ENCODE measurements at regions not wholly inside any gene's neighbourhood (a gene's known extent, or its start where the extent isn't known, plus 50 kb on each side); places are given as distances from the start of the nearest gene placed in this dataset.
A peak's percentile ranks its signal among the peaks of the same experiment; 100 is the strongest.

DNA sequence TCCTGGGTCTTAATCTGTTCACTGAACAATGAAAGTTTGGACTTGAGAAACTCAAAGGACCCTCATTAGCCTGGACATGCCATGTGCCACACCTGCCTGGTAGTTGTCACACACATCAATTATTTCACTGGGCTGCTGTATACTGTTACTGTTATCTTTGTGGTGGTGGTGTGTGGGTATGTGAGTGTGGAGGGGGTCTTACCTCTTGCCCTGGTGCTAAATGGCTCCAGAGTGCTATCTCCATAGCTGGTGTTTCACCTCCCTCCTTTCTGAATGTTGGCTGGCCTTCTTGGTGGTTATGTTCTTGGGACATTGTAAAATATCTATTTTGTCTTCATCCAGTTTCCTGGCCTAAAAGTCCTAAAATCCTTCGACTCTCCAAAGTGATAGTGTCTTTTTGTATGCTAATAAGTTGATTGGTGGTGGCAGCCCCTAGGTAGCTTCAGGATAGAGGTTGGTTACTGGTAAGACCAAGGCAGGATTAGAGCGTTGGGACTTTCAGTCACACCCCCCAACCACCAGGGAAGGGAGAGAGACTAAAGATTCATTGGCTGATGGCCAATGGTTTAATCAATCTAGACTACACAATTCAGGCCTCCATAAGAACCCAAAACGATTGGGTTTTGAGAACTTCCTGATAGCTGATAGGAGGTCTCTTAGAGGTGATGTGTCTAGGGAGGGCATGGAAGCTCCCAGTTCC lies 328.1 kb downstream of the MYCN start:
- DNase-seq: no peak

DNA sequence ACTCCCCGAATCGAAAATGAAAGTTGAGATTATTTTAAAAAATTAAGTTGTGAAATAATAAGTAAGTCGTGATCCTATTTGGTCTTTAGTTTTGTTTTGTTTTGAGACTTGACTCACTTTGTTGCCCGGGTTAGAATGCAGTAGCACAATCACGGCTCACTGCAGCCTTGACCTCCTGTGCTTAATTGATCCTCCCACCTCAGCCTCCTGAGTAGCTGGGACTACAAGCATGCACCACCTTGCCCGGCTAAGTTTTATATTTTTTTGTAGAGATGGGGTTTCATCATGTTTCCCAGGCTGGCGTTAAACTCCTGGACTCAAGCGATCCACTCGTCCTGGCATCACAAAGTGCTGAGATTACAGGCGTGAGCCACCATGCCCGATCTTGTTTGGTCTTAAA lies 326.2 kb downstream of the MYCN start:
- no peak for DNase-seq

DNA sequence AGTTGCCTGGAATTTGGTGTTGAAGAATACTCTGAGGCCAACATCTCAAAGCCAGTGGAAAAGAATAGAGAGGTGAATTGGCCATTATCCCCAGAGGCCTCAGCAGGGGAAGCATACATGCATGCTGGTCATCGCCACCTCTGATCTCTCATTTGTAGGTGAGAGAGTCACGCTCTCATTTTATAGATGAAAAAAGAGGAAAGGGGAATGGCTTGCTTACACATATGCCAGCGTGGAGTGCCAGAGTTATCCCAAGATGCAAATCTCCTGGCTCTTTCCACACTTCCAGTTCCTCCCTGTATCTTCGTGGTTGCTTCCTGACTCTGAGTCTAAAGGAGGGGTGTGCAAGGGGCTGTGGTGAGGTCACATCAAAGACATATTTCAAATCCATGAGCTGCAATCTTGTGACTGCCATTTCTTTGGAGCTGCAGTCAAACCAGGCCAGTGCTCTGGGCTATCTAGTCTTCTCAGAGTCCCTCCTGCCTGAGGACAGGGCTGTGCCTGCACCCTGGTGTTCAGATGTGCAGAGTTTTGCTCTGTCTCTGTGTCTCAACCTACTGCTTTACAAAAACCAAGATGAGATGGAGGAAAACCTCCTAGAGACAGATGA lies 324.7 kb downstream of the MYCN start:
- no peak for DNase-seq

DNA sequence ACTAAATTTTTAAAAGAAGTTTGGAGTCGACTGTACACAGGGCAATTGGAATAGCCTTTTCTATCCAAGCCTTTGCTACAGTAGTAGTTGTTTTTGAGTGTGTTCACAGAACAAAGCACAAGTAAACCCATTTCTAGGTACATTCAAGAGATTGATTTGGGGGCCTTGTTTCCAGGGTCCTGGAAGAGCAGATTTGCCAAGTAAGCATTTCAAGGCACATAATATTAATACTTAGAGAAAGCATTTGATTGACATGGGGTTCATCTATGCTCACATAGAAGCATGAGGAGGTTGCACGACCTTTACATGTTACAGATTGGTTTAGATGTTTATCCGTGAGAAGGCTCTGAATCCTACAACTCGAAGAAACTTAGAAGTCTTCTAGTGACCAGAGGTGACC lies 324.1 kb downstream of the MYCN start:
- no peak for DNase-seq

DNA sequence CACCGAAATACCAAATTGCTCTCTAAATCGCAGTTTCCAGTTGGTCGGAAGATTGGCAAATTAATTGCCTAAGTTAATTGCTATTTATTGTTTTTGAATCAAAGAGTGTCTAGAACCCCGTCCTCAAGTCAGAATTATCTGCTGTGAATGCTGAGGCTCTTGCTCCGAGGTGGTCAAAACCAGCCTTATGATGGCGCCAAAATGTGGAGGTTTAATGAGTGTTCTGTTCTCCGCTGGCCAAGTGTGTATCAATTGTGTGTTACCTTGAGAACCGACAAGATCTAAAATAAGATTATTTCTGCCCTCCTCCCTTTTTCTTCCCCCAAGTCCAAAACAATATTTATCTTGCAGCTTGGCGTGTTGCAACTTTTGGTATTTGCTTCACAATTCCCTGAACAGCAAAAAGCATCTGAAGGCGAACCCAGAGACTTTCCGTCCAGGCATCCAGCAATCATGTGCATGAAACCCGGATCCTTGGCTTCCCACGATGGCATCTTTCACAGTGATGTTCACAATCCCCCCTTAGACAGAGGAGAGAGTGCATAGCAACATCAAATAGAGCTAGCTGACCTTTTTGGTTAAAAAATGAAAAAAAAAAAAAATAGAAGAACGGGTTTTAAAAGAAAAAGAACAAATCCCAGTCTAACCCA lies 323.0 kb downstream of the MYCN start:
- no peak for DNase-seq

DNA sequence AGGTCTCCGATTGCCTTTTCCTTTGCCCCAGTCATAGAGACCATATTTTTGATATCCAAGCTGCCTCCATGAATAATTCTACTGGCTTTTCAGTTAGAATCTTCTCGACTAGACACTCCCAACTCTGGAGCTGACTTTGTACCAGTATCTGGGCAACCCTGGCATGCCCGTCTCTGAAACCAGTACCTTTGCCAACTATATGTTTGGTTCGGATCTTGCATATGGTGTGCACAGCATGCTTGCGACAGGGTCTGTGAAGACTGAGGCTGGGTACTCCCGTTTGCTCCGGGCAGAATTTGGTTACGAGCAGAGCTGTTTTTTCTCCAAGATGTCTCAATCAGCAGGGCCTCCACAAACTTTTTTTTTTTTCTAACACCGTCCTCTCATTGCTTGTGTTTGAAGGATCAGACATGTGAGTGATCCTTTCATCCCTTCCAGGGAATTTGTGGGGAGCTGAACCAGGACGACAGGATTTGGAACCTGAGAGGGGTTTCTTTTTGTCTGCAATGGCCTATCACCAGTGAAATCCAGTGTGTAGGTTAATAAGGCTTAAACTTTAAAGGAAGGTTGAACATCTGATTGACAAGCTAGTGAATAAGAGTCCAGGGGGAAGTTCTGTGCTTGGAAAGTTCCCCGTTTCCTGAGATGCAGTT lies 322.3 kb downstream of the MYCN start:
- DNase-seq: no peak

DNA sequence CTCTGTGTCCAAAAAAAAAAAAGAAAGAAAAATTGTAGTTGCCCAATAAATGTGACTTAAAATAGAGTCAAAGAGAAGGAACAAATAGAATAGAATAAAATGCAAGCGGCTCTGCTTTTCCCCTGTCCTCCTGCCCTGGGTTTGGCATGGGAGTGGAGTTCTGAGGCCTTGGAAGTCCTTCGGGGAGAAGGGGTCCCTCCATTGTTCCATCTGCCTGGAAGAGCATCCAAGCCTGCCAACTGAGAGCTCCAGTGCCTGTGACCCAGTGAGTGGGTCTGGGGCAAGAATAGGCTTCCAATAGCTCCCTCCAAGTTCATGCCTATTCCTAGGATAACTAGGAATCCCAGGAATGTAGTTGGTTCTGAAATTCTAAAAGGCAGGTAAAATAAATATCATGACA lies 321.4 kb downstream of the MYCN start:
- DNase-seq: no peak

DNA sequence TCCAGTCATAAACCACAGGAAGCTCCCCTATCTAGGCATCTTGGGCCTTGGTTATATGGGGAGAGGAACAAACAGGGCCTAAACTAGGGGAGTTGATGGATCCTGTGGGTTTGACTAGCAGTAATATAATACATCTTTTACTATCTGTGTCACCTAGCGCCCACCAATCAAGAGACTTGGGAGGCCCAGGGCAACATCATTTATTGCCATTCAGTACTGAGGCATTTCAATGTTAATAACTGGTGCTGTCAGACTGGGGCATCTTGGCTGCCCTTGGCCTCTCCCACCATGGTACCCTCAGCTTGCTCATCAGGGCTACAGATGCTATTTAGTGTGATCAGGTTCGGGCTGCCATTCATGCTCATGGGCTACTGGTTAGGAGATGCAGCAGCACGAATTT lies 320.7 kb downstream of the MYCN start:
- no peak for DNase-seq

DNA sequence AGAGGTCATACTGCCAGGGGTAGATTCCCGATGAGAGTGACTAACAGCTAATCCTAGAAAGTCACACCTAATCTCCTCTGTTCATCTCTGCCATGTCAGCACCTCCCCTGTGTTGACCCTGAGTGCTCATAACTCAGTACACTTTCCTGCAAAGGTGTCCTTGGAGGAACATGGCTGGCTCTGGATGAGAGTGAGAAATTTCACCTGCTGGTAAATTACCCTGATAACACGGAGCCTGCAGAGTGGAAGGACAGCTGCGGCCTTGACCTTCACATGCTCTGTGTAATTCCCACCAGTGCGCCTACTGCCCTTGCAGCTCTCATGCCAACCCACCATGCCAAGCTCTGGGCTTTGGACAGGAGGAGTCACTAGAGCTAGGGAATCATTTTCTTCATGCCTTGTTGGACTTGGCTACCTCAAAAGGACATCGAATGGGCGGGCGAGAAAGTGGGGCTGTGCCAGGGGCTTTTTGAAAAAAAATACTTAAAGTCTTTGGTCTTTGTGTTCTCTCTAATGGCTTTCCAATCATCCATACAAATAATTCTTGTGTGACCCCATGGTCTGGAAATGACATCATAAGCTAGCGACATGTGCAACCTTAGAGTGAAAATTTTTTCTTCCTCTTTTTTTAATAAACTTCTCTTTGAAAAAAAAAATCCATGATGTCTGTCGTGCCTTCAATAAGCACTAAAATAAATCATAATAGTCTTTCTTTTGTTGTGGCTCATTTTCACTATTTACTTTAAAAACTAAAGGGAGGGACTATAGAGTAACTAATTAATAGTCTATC lies 319.9 kb downstream of the MYCN start:
- DNase-seq: no peak

DNA sequence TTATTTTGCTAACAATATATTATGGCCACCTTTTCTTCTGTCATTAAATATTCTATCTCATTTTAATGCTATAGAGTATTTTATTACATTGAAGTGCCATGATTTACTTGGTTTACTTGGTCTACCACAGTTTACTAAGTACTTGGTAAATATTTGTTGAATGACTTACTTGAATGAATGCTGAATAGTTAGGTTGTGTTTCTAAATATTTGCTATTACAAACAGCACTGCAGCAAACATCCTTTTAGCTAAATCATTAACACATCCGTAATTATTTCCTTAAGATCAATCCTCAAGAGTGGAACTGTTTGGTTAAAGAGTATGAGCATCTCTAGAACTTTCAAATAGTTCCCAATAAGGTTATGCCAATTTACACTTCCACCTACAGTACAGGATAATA lies 318.7 kb downstream of the MYCN start:
- DNase-seq: no peak

DNA sequence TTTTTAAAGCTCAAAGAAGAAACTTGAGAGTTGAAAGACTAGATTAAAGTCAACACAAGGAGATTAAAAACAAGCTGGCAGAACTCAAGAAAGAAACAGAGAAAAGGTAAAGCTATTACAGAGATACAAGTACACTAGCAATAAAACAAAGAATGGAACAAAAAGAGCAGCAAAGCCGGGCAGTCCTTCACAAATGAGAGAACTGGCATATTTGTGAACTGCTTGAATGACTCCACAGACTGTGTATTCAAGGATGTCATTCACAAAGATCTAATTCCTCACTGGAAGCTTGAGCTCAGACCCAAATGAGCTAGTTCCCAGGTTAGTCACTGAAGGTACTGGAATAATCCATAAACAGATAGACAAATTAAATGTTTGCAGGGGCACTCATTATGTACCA lies 318.0 kb downstream of the MYCN start:
- DNase-seq: no peak

DNA sequence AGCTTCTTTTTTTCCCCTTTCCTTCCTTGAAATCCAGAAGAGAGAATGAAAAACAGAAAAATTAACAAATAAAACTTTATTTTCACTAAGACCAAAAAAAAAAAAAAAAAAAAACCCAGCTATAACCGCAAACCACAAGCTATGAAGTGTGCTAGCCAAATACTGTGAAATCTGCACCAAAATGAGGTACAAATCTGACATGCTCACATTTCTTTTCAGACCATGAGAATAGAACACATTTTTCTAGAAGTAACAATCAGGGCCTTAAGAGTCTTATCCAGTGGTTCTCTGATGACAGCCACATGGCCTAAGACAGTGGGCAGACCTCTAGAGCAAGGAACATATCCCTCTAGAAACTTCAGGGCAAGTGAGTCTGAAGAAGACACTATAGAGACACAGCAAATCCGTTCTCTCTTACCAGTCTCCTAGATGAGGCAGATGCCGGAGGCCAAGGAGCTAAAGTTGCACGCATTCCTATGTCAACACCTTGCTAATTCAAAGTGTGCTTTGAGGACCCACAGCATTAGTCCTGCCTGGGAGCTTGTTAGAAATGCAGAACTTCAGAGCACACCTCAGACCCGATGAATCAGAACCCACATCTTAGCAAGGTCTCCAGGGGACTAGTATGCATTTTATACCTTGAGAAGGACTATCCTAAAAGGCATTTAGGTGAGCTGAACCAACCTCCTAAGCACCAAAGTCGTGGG lies 317.1 kb downstream of the MYCN start:
- DNase-seq: no peak

DNA sequence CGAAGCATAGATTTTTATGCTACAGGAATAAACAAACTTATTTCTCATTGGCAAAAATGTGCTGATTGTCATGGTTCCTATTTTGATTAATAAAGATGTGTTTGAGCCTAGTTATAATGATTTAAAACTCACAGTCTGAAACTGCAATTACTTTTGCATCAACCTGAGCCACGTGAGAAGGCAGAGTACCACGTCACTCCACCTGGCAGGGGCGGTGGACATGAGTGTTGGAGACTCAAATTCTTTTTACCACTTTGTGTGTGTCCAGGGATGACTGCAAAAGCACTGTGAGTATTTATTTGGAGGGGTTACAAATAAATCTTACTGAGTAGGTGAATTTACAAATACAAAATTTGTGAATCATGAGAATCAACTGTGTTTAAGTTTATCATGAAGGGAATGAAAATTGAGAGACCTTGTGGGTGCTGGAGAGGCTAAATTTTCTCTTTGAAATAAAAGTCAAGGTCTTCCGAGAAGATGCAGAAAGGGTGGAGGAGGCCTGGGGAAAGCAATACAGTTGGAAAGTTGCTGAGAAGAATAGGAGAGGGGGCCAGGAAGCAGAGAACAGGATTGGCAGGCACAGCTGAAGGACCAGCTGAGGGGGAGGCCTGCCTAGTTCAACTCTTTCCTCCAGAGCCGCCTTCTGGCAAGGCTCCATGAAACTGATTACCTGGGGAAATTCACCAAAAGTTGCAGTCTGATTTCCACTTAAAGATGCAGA lies 316.4 kb downstream of the MYCN start:
- peak; percentile 27 for DNase-seq

DNA sequence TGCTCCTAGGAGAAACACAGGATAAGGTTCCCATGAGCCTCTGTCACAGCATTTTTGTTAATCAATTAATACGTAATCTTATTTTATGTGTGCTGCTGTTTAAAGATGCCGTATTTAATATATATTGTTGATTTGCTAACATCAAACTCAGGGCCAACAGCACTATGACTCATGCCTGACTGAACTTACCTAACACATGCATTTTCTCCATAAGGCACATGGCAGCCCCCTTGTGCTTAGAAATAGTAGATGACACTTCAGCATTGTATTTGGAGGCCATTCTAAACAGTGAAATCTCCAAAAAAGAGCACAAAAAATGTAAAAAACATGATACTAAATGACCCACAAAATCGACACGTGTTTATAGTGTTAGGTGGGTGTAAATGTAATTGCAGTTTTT lies 314.8 kb downstream of the MYCN start:
- DNase-seq: no peak

DNA sequence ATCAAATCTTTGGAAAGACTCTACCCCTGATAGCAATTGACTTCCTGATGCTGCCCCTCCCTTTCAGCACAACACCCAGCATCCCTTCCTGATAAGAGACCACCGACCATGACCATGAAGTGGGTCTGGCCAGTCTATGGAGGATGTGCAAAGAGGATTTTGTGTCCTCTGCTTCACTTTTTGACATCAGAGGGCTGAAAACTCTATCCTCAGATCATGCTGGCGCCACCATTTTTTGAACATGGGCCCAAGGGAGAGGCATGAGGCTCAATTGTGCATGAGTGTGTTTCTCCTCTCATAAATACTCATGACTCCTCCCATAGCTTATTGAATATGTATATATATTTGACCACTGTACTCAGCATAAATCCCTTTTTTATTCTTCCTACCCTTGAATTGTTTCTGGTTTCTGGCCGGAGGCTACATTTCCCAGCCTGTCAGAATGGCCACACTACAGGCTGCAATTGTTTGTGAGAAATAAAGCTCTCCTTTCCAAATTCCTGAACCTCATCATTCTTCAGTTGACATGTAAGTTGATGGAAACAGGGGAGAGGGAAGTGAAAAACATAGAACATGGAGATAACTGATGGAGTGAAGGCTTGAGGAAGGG lies 314.1 kb downstream of the MYCN start:
- DNase-seq: no peak

DNA sequence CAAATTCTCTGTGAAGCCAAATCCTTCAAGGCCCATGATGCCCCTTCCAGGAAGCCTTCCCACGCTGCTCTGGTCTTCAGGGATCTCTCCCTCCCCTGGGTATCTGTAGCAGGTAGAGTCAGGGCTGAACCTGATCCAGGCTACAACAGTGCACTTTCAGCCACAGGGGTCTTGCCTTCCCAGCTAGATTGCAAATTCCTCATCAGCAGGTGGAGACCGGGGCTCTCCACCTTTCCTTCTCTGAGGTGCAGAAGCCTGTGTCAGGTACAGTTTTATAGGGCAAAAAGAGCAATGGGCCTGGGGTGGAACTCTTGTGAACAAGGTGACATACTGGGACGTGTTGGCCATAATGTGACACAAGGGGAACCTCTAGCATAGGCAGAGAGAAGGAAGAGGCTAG lies 312.9 kb downstream of the MYCN start:
- no peak for DNase-seq

DNA sequence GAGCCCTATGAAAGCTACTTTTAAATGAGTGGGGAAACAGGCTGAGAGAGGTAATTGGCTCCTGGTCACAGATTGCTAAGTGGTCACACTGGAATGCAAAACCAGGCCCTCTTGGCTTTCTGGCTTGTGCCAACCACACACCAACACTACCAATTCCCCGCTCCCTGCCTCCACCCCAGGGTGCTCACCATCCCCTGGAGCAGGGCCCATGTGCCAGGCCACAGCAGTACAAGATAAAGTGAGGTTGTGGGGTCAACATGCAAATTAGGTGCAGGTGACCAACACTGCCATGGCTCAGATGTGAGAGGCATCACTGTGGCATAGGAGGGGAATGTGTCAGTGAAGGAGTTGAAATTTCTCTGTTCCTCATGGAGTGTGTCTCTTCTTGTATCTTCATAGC lies 312.5 kb downstream of the MYCN start:
- no peak for DNase-seq

DNA sequence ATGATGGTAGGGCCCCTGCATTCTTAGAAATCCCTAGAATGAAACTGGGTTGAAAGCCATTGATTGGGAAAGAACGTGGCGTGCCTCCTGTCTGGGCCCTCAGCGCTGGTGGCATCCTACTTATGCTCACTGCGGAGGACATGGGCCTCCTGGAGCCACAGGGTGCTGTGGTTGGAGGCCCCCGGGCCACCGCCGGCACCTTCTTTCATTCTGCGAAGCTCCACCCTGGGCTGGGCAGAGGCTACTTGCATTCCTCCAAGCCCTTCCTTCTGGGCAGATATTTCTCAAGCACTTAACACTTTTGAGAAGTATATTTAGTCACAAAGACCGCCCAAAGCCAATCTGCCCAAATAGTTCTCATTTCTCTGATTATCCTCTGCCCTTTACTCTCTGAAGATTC lies 311.9 kb downstream of the MYCN start:
- DNase-seq: no peak

DNA sequence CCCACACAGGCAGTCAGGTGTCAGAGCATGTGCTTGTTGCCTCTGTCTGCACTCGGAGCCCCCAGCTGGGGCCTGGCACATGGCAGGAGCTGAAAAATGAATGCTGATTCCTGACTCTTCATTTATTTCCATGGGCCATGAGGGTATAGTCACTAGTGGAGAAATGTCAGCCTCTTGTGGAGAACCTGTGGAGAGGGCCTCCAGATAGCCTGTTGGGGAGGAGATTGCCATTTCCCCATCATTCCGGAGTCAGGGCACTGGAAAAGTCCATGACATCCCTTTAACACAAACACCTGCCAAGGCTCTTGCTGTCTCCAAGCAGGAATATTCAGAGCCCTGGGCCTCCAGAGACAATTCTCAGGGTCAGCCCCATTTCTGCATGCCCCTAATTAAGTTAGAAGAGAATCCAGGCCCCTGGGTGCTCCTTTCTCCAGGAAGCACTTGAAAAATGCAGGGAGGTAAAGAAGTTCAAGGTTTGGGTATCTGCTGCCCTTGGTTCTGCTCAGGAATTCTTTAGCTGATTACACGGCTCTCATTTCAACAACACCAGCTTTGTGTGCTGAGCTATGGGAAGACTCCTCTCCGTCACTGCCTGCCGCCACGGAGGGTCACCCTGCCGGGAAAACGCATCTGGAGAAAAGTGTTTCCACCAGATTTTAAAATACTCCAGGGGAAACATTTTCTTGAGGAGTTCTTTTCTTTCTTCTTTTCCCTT lies 311.3 kb downstream of the MYCN start:
- no peak for DNase-seq

DNA sequence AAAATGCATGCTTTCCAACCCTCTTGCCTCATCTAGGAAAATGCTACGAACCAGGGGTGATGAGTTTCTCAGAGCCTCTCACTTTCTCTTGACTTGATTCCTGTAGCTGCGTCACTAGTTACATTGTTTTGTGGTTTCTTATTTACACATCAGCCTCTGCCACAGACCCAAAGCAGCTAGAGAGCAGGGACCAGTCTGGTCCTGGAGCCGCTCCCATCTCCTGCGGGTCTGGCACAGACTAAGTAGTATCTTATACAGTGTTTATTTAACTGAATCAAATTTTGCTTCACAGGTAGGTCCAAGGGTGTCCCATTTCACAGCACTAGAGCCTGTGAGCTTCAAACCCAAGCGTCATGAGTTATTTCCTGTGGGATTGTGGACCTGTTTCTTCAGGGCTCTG lies 310.5 kb downstream of the MYCN start:
- no peak for DNase-seq

DNA sequence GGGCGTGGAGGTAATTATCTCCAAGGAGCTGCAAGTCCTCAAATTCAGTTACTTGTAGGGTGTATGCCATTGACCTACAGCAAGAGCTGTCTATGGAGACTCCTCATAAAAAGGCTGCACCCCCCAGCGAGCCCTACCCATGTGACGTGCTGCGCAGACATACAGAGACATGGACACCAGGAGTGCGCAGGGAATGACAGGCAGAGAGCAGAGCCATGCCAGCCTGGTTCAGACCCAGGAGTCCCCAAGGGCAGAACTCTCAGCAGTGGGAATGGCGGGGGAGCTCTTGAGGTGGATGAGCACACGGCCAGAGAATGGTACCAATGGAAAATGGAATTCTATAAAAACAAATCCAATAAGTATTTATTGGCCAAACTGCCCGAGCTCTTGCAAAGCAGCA lies 310.1 kb downstream of the MYCN start:
- no peak for DNase-seq
